T-cell (primary cell): ENCODE measurements at regions not wholly inside any gene's neighbourhood (a gene's known extent, or its start where the extent isn't known, plus 50 kb on each side); places are given as distances from the start of the nearest gene placed in this dataset.

Source experiments
- ATAC-seq, 4 experiments: fragments of 200-7000 bp in 3 of 4; fragments of 150-1000 bp in 1 of 4; cut with Tn5 transposase; replicated peaks in 1 of 4; 1 replicate in 3 of 4; 2 replicates in 1 of 4; pipeline ENCODE4 v1.10.0; 2021; ENCODE audit warnings: moderate library complexity in 3 of 4, mild to moderate bottlenecking in 2 of 4, moderate number of reproducible peaks in 1 of 4
- CTCF ChIA-PET, 2 donors: fragments of 300-600 bp; sonication (Branson Sonifier 250); formaldehyde crosslinking; loops; one replicate each; lab custom pipeline; 2022; ENCODE audit warnings: antibody characterized with exemption in 2 of 2; lab: Charles Lee
- POLR2A ChIA-PET, 2 donors: fragments of 300-600 bp; sonication (Branson Sonifier 250); formaldehyde crosslinking; loops; one replicate each; lab custom pipeline; 2022; ENCODE audit warnings: antibody characterized with exemption in 2 of 2; lab: Charles Lee
- DNase-seq, 35 experiments: peaks; one replicate each; pipeline versions ENCODE4 v3.0.0 to v3.0.0-alpha.2; 2013 to 2023
- H3K27ac ChIP-seq: one replicate; pipeline ENCODE4 v1.5.1; 2013; ENCODE audit warnings: low read length
- H3K27me3 ChIP-seq, 2 experiments: replicated peaks in 1 of 2; 1 replicate in 1 of 2; 2 replicates in 1 of 2; pipeline versions ENCODE4 v1.6.1 to v1.7.0; 2013; ENCODE audit warnings: low read length in 1 of 2, mixed read lengths in 1 of 2; ENCODE audit not compliant: control insufficient read depth in 2 of 2, insufficient read depth in 2 of 2; ENCODE audit errors: extremely low read depth in 1 of 2
- H3K36me3 ChIP-seq, 2 donors: 1 replicate in 1 of 2; 2 replicates in 1 of 2; pipeline versions ENCODE4 v1.6.1 to v1.7.0; 2013; ENCODE audit warnings: low read length in 1 of 2; ENCODE audit not compliant: control insufficient read depth in 2 of 2, insufficient read depth in 1 of 2; ENCODE audit errors: extremely low read depth in 1 of 2
- H3K4me1 ChIP-seq, 2 experiments: 1 replicate in 1 of 2; 2 replicates in 1 of 2; pipeline versions ENCODE4 v1.6.1 to v1.7.0; 2013; ENCODE audit warnings: low read length in 2 of 2, mixed read lengths in 1 of 2; ENCODE audit not compliant: insufficient read depth in 2 of 2, control insufficient read depth in 1 of 2; ENCODE audit errors: extremely low read depth in 1 of 2
- H3K4me3 ChIP-seq, 2 donors: 1 replicate in 1 of 2; 2 replicates in 1 of 2; pipeline versions ENCODE4 v1.5.1 to v1.7.0; 2013; ENCODE audit warnings: mild to moderate bottlenecking in 2 of 2, low read length in 1 of 2, moderate library complexity in 1 of 2; ENCODE audit not compliant: control insufficient read depth in 1 of 2; ENCODE audit errors: extremely low read depth in 1 of 2
- H3K9me3 ChIP-seq: 2 replicates; pipeline ENCODE4 v1.7.0; 2013
- H3K27ac Mint-ChIP-seq, 2 donors: one replicate each; pipeline ENCODE4 v1.8.0; 2020 to 2021; ENCODE audit warnings: mild to moderate bottlenecking in 2 of 2, mixed read lengths in 2 of 2
- H3K27me3 Mint-ChIP-seq, 2 donors: one replicate each; pipeline ENCODE4 v1.8.0; 2021 to 2022; ENCODE audit warnings: mixed read lengths in 2 of 2
- H3K36me3 Mint-ChIP-seq: one replicate; pipeline ENCODE4 v1.8.0; 2021; ENCODE audit warnings: mixed read lengths
- H3K4me1 Mint-ChIP-seq, 3 donors: one replicate each; pipeline ENCODE4 v1.8.0; 2020 to 2022; ENCODE audit warnings: mixed read lengths in 3 of 3, mild to moderate bottlenecking in 1 of 3
- H3K4me3 Mint-ChIP-seq, 3 donors: one replicate each; pipeline ENCODE4 v1.8.0; 2020 to 2022; ENCODE audit warnings: mild to moderate bottlenecking in 3 of 3, mixed read lengths in 3 of 3, moderate library complexity in 3 of 3
- H3K9me3 Mint-ChIP-seq, 3 donors: one replicate each; pipeline ENCODE4 v1.8.0; 2020 to 2022; ENCODE audit warnings: mixed read lengths in 3 of 3
- WGBS: methylation state at CpG from one replicate; pipeline ENCODE4 v1.1.5; 2013; ENCODE audit warnings: missing lambda C conversion rate; ENCODE audit not compliant: insufficient coverage; 5-methylcytosine and 5-hydroxymethylcytosine counted together

- ChIA-PET CTCF (interaction anchor here (1.0 to 2.2 kb wide), 16 partner anchors 13 to 710 kb away, joined by 3 to 13 read pairs (median 4); no protein-coding TSS in a partner anchor), POLR2A (no interaction called here)
- H3K27ac Mint-ChIP-seq: no peak overlapping the region
- no peaks in the 10 kb centered on the region for H3K27me3 Mint-ChIP-seq
- Histone ChIP-seq H3K27me3 (no peaks in the 10 kb centered on the region), H3K36me3 (no peaks in the 10 kb centered on the region), H3K9me3 (no peaks in the 10 kb centered on the region), H3K4me3 (no peak overlapping the region), H3K4me1 (no peaks in the 10 kb centered on the region), H3K27ac (no peak overlapping the region)
- H3K9me3 Mint-ChIP-seq: no peaks in the 10 kb centered on the region
- H3K4me1 Mint-ChIP-seq: peaks cover 6 to 16% (median 6%) of the 10 kb centered on the region in 3 donors
- no peaks in the 10 kb centered on the region for H3K36me3 Mint-ChIP-seq
- DNase-seq (no peak), ATAC-seq (no peak)
- WGBS: 80% methylated on average over 2 of the region's 5 CpGs
- no peak overlapping the region for H3K4me3 Mint-ChIP-seq
Observed at GRCh38 chr2:158011055-158011771, 90.5 kb upstream of the UPP2 start.

- DNase-seq (no peak), ATAC-seq (no peak)
- Mint-ChIP-seq H3K9me3 (no peaks in the 10 kb centered on the region), H3K36me3 (no peaks in the 10 kb centered on the region), H3K27ac (no peak overlapping the region), H3K27me3 (no peaks in the 10 kb centered on the region), H3K4me1 (peaks cover 0 to 8% (median 6%) of the 10 kb centered on the region in 3 donors), H3K4me3 (no peak overlapping the region)
- POLR2A ChIA-PET: interaction anchor here in 1 of 2 donors (0.5 kb wide), 1 partner anchor 662 kb away, joined by 3 read pairs; no protein-coding TSS in a partner anchor
- Histone ChIP-seq H3K27me3 (no peaks in the 10 kb centered on the region), H3K4me3 (no peak overlapping the region), H3K4me1 (no peaks in the 10 kb centered on the region), H3K9me3 (no peaks in the 10 kb centered on the region), H3K36me3 (no peaks in the 10 kb centered on the region), H3K27ac (no peak overlapping the region)
- 43% methylated on average over 3 of the region's 4 CpGs for WGBS
- CTCF ChIA-PET: interaction anchor here (0.5 to 1.9 kb wide), 6 partner anchors 14 to 708 kb away, joined by 3 to 8 read pairs (median 3); no protein-coding TSS in a partner anchor
Observed at GRCh38 chr2:158009399-158009798, 92.3 kb upstream of the UPP2 start.

- H3K4me3 Mint-ChIP-seq: no peak overlapping the region
- no peaks in the 10 kb centered on the region for H3K36me3 ChIP-seq
- H3K9me3 Mint-ChIP-seq: no peaks in the 10 kb centered on the region
- no peaks in the 10 kb centered on the region for H3K36me3 Mint-ChIP-seq
- no peak overlapping the region for H3K27ac Mint-ChIP-seq
- no peaks in the 10 kb centered on the region for H3K27me3 ChIP-seq
- DNase-seq: peak in 6 of 35 experiments; percentile 3 to 16 (median 6)
- 49% methylated on average over 6 of the region's 9 CpGs for WGBS
- no peak overlapping the region for H3K4me3 ChIP-seq
- H3K9me3 ChIP-seq: no peaks in the 10 kb centered on the region
- no peak overlapping the region for H3K27ac ChIP-seq
- no peaks in the 10 kb centered on the region for H3K4me1 ChIP-seq
- peaks cover 0 to 6% (median 4%) of the 10 kb centered on the region in 3 donors for H3K4me1 Mint-ChIP-seq
- H3K27me3 Mint-ChIP-seq: peaks cover 0 to 1% of the 10 kb centered on the region in 2 donors
- CTCF ChIA-PET: interaction anchor here (0.7 to 1.9 kb wide), 10 partner anchors 17 to 705 kb away, joined by 3 to 8 read pairs (median 3); no protein-coding TSS in a partner anchor
- ATAC-seq: peak in 1 of 4 experiments; percentile 64
- POLR2A ChIA-PET: interaction anchor here in 1 of 2 donors (0.5 kb wide), 1 partner anchor 531 kb away, joined by 3 read pairs; no protein-coding TSS in a partner anchor
Observed at GRCh38 chr2:158006961-158007719, 94.5 kb upstream of the UPP2 start.

GRCh38 chr2:158004126-158004764 is 97.4 kb upstream of the UPP2 start:
- no peak overlapping the region for H3K27ac Mint-ChIP-seq
- no peak overlapping the region for H3K4me3 ChIP-seq
- no peaks in the 10 kb centered on the region for H3K36me3 Mint-ChIP-seq
- CTCF ChIA-PET: interaction anchor here in 1 of 2 donors (0.5 to 1.2 kb wide), 2 partner anchors 701 to 790 kb away, joined by 5 to 6 read pairs; no protein-coding TSS in a partner anchor
- no peaks in the 10 kb centered on the region for H3K27me3 ChIP-seq
- no peaks in the 10 kb centered on the region for H3K9me3 ChIP-seq
- no peaks in the 10 kb centered on the region for H3K4me1 ChIP-seq
- no peak overlapping the region for H3K4me3 Mint-ChIP-seq
- POLR2A ChIA-PET: no interaction called here
- H3K4me1 Mint-ChIP-seq: peaks cover 0 to 6% (median 0%) of the 10 kb centered on the region in 3 donors
- no CpG with 5 or more reads among the region's 8 CpGs for WGBS
- ATAC-seq (no peak), DNase-seq (no peak)
- no peak overlapping the region for H3K27ac ChIP-seq
- H3K9me3 Mint-ChIP-seq: peaks cover 0 to 3% (median 0%) of the 10 kb centered on the region in 3 donors
- peaks cover 0 to 1% of the 10 kb centered on the region in 2 donors for H3K27me3 Mint-ChIP-seq
- H3K36me3 ChIP-seq: no peaks in the 10 kb centered on the region

GRCh38 chr2:158002079-158002478 is 99.6 kb upstream of the UPP2 start:
- ATAC-seq (no peak), DNase-seq (no peak)
- no peaks in the 10 kb centered on the region for H3K36me3 ChIP-seq
- ChIA-PET POLR2A (no interaction called here), CTCF (interaction anchor here (0.6 kb wide), 3 partner anchors 29 to 646 kb away, joined by 4 to 7 read pairs (median 4); no protein-coding TSS in a partner anchor)
- no peak overlapping the region for H3K27ac Mint-ChIP-seq
- WGBS: 93% methylated on average over 3 of the region's 4 CpGs
- H3K27ac ChIP-seq: no peak overlapping the region
- no peaks in the 10 kb centered on the region for H3K27me3 ChIP-seq
- H3K4me1 Mint-ChIP-seq: peaks cover 0 to 1% (median 0%) of the 10 kb centered on the region in 3 donors
- no peaks in the 10 kb centered on the region for H3K4me1 ChIP-seq
- H3K9me3 Mint-ChIP-seq: peaks cover 3 to 8% (median 3%) of the 10 kb centered on the region in 3 donors
- H3K9me3 ChIP-seq: no peaks in the 10 kb centered on the region
- H3K4me3 Mint-ChIP-seq: no peak overlapping the region
- no peak overlapping the region for H3K4me3 ChIP-seq
- peaks cover 3% of the 10 kb centered on the region for H3K36me3 Mint-ChIP-seq
- H3K27me3 Mint-ChIP-seq: peaks cover 0 to 1% of the 10 kb centered on the region in 2 donors

GRCh38 chr2:157996799-157997198 is 104.9 kb upstream of the UPP2 start:
- no peak for ATAC-seq
- no peaks in the 10 kb centered on the region for H3K4me1 ChIP-seq
- no peak for DNase-seq
- H3K36me3 ChIP-seq: no peaks in the 10 kb centered on the region
- Mint-ChIP-seq H3K4me3 (no peak overlapping the region), H3K4me1 (no peaks in the 10 kb centered on the region), H3K27me3 (peaks cover 0 to 3% of the 10 kb centered on the region in 2 donors), H3K27ac (no peak overlapping the region), H3K36me3 (peaks cover 3% of the 10 kb centered on the region), H3K9me3 (peaks cover 3 to 8% (median 3%) of the 10 kb centered on the region in 3 donors)
- WGBS: no CpG with 5 or more reads among the region's 1 CpG
- no peaks in the 10 kb centered on the region for H3K27me3 ChIP-seq
- no peak overlapping the region for H3K4me3 ChIP-seq
- no peak overlapping the region for H3K27ac ChIP-seq
- CTCF ChIA-PET: interaction anchor here (1.4 to 2.5 kb wide), 2 partner anchors 14 to 28 kb away, joined by 3 to 10 read pairs; no protein-coding TSS in a partner anchor
- H3K9me3 ChIP-seq: no peaks in the 10 kb centered on the region
- POLR2A ChIA-PET: no interaction called here
